ENCODE measurements at regions not wholly inside any gene's neighbourhood (a gene's known extent, or its start where the extent isn't known, plus 50 kb on each side); places are given as distances from the start of the nearest gene placed in this dataset.

- no peak for DNase-seq
- intact Hi-C loops (cut with DNase I): no loop called here
- ATAC-seq: no peak
Observed at GRCh38 chr13:105255472-105255871, 1280.0 kb downstream of the EFNB2 start.

GRCh38 chr13:105251293-105251692 lies 1284.2 kb downstream of the EFNB2 start:
- no peak for DNase-seq
- intact Hi-C loops (cut with DNase I): no loop called here
- ATAC-seq: no peak

GRCh38 chr13:105247830-105248229 lies 1287.6 kb downstream of the EFNB2 start:
- no peak for ATAC-seq
- intact Hi-C loops (cut with DNase I): no loop called here
- no peak for DNase-seq

- ATAC-seq (no peak), DNase-seq (no peak)
- intact Hi-C loops (cut with DNase I): no loop called here
Observed at GRCh38 chr13:105240371-105240770, 1295.1 kb downstream of the EFNB2 start.

GRCh38 chr13:105232439-105232838 lies 1303.0 kb downstream of the EFNB2 start:
- DNase-seq (no peak), ATAC-seq (no peak)
- intact Hi-C loops (cut with DNase I): no loop called here

- intact Hi-C loops (cut with DNase I): no loop called here
- no peak for DNase-seq
- ATAC-seq: no peak
Observed at GRCh38 chr13:105232006-105232405, 1303.5 kb downstream of the EFNB2 start.

- intact Hi-C loops (cut with DNase I): no loop called here
- ATAC-seq: no peak
- DNase-seq: no peak
Observed at GRCh38 chr13:105231579-105231978, 1303.9 kb downstream of the EFNB2 start.

GRCh38 chr13:105220881-105221280 lies 1314.6 kb downstream of the EFNB2 start:
- DNase-seq: no peak
- intact Hi-C loops (cut with DNase I): no loop called here
- ATAC-seq: no peak

- intact Hi-C loops (cut with DNase I): no loop called here
- no peak for DNase-seq
- no peak for ATAC-seq
Observed at GRCh38 chr13:105220063-105220462, 1315.4 kb downstream of the EFNB2 start.

- DNase-seq (no peak), ATAC-seq (no peak)
- intact Hi-C loops (cut with DNase I): no loop called here
Observed at GRCh38 chr13:105219651-105220050, 1315.8 kb downstream of the EFNB2 start.

GRCh38 chr13:105213512-105213911 lies 1322.0 kb downstream of the EFNB2 start:
- DNase-seq: no peak
- ATAC-seq: no peak
- intact Hi-C loops (cut with DNase I): no loop called here

GRCh38 chr13:105207572-105208293 lies 1327.7 kb downstream of the EFNB2 start:
- no peak for DNase-seq
- intact Hi-C loops (cut with DNase I): no loop called here

GRCh38 chr13:105202354-105202753 lies 1333.1 kb downstream of the EFNB2 start:
- DNase-seq (no peak), ATAC-seq (no peak)
- intact Hi-C loops (cut with DNase I): no loop called here

More at GRCh38 chr13:105207572-105208293, 1327.7 kb downstream of the EFNB2 start:
- ATAC-seq: no peak

GRCh38 chr13:105201351-105201750 lies 1334.1 kb downstream of the EFNB2 start:
- ATAC-seq (no peak), DNase-seq (no peak)
- intact Hi-C loops (cut with DNase I): no loop called here

- DNase-seq (no peak), ATAC-seq (no peak)
- intact Hi-C loops (cut with DNase I): no loop called here
Observed at GRCh38 chr13:105200181-105200580, 1335.3 kb downstream of the EFNB2 start.

GRCh38 chr13:105196052-105196451 lies 1339.4 kb downstream of the EFNB2 start:
- ATAC-seq (peak in 1 of 2 donors; percentile 32), DNase-seq (no peak)
- intact Hi-C loops (cut with DNase I): no loop called here

- intact Hi-C loops (cut with DNase I): no loop called here
- ATAC-seq: no peak
- no peak for DNase-seq
Observed at GRCh38 chr13:105193026-105193425, 1342.4 kb downstream of the EFNB2 start.

- DNase-seq: no peak
- intact Hi-C loops (cut with DNase I): loop anchor here in 1 of 2 donors (10.0 kb wide), 1 partner anchor 59 kb away; no protein-coding TSS in a partner anchor
- no peak for ATAC-seq
Observed at GRCh38 chr13:105184201-105184600, 1351.3 kb downstream of the EFNB2 start.

- no peak for ATAC-seq
- intact Hi-C loops (cut with DNase I): no loop called here
- no peak for DNase-seq
Observed at GRCh38 chr13:105177265-105177900, 1358.1 kb downstream of the EFNB2 start.

- ATAC-seq (no peak), DNase-seq (no peak)
- intact Hi-C loops (cut with DNase I): no loop called here
Observed at GRCh38 chr13:105170438-105170837, 1365.0 kb downstream of the EFNB2 start.

- no peak for DNase-seq
- intact Hi-C loops (cut with DNase I): no loop called here
- ATAC-seq: no peak
Observed at GRCh38 chr13:105168295-105168694, 1367.2 kb downstream of the EFNB2 start.

Data from left cardiac atrium (tissue), 4 donors.